ENCODE measurements at regions not wholly inside any gene's neighbourhood (a gene's known extent, or its start where the extent isn't known, plus 50 kb on each side); places are given as distances from the start of the nearest gene placed in this dataset.

- Histone ChIP-seq H3K23ac (ENCODE audit: low read length) (no peak overlapping the region), H2BK5ac (ENCODE audit: low read length) (no peak overlapping the region), H3K79me2 (ENCODE audit: control insufficient read depth, insufficient read depth, low read length) (no peaks in the 10 kb centered on the region), H2AK5ac (ENCODE audit: low read length) (no peak overlapping the region), H3K79me1 (ENCODE audit: low read length) (no peaks in the 10 kb centered on the region), H2BK120ac (ENCODE audit: low read depth, low read length) (no peak overlapping the region), H3K4me3 (ENCODE audit: low read length) (no peak overlapping the region), H3K4ac (ENCODE audit: low read depth, low read length) (no peak overlapping the region), H3K27ac (ENCODE audit: low read depth, low read length) (no peak overlapping the region), H3K36me3 (ENCODE audit: control insufficient read depth, insufficient read depth, low read length) (no peaks in the 10 kb centered on the region), H4K5ac (ENCODE audit: low read length) (no peak overlapping the region), H2BK15ac (replicated peaks; ENCODE audit: low read depth) (no peak overlapping the region), H4K8ac (ENCODE audit: low read depth, low read length) (no peak overlapping the region), H3K4me2 (ENCODE audit: low read length) (no peak overlapping the region), H3K9ac (ENCODE audit: low read length) (no peak overlapping the region), H3K56ac (ENCODE audit: low read length) (no peak overlapping the region), H3K4me1 (ENCODE audit: control insufficient read depth, low read depth, low read length) (no peaks in the 10 kb centered on the region), H3K27me3 (ENCODE audit: insufficient read depth, low read length, poor library complexity) (no peaks in the 10 kb centered on the region), H3K18ac (ENCODE audit: low read length) (no peak overlapping the region)
- no CpG with 5 or more reads among the region's 2 CpGs for WGBS (ENCODE audit: extremely low coverage, insufficient coverage, low lambda C conversion rate)
- DNase-seq = no peak
These were observed 435.5 kb downstream of the TAF11L14 start for GRCh38 chr5:18069790-18070189.

GRCh38 chr5:18072600-18072999, 438.3 kb downstream of the TAF11L14 start:
- Histone ChIP-seq H3K56ac (ENCODE audit: low read length) (no peak overlapping the region), H3K4me1 (ENCODE audit: control insufficient read depth, low read depth, low read length) (no peaks in the 10 kb centered on the region), H3K4me3 (ENCODE audit: low read length) (no peak overlapping the region), H3K79me1 (ENCODE audit: low read length) (no peaks in the 10 kb centered on the region), H4K5ac (ENCODE audit: low read length) (no peak overlapping the region), H2BK5ac (ENCODE audit: low read length) (no peak overlapping the region), H3K79me2 (ENCODE audit: control insufficient read depth, insufficient read depth, low read length) (no peaks in the 10 kb centered on the region), H3K4me2 (ENCODE audit: low read length) (no peak overlapping the region), H3K36me3 (ENCODE audit: control insufficient read depth, insufficient read depth, low read length) (no peaks in the 10 kb centered on the region), H3K27ac (ENCODE audit: low read depth, low read length) (no peak overlapping the region), H3K18ac (ENCODE audit: low read length) (no peak overlapping the region), H2BK120ac (ENCODE audit: low read depth, low read length) (no peak overlapping the region), H4K8ac (ENCODE audit: low read depth, low read length) (no peak overlapping the region), H3K27me3 (ENCODE audit: insufficient read depth, low read length, poor library complexity) (no peaks in the 10 kb centered on the region), H3K4ac (ENCODE audit: low read depth, low read length) (no peak overlapping the region), H3K23ac (ENCODE audit: low read length) (no peak overlapping the region), H3K9ac (ENCODE audit: low read length) (no peak overlapping the region), H2BK15ac (replicated peaks; ENCODE audit: low read depth) (no peak overlapping the region), H2AK5ac (ENCODE audit: low read length) (no peak overlapping the region)
- WGBS (ENCODE audit: extremely low coverage, insufficient coverage, low lambda C conversion rate) = no CpG with 5 or more reads among the region's 2 CpGs
- DNase-seq = no peak

- no peak for DNase-seq
- Histone ChIP-seq H3K4me1 (ENCODE audit: control insufficient read depth, low read depth, low read length) (no peaks in the 10 kb centered on the region), H2AK5ac (ENCODE audit: low read length) (no peak overlapping the region), H3K36me3 (ENCODE audit: control insufficient read depth, insufficient read depth, low read length) (no peaks in the 10 kb centered on the region), H3K79me1 (ENCODE audit: low read length) (no peaks in the 10 kb centered on the region), H3K4me3 (ENCODE audit: low read length) (no peak overlapping the region), H3K23ac (ENCODE audit: low read length) (no peak overlapping the region), H2BK5ac (ENCODE audit: low read length) (no peak overlapping the region), H3K27ac (ENCODE audit: low read depth, low read length) (no peak overlapping the region), H4K8ac (ENCODE audit: low read depth, low read length) (no peak overlapping the region), H2BK15ac (replicated peaks; ENCODE audit: low read depth) (no peak overlapping the region), H2BK120ac (ENCODE audit: low read depth, low read length) (no peak overlapping the region), H3K79me2 (ENCODE audit: control insufficient read depth, insufficient read depth, low read length) (no peaks in the 10 kb centered on the region), H3K4me2 (ENCODE audit: low read length) (no peak overlapping the region), H4K5ac (ENCODE audit: low read length) (no peak overlapping the region), H3K18ac (ENCODE audit: low read length) (no peak overlapping the region), H3K4ac (ENCODE audit: low read depth, low read length) (no peak overlapping the region), H3K56ac (ENCODE audit: low read length) (no peak overlapping the region), H3K27me3 (ENCODE audit: insufficient read depth, low read length, poor library complexity) (no peaks in the 10 kb centered on the region), H3K9ac (ENCODE audit: low read length) (no peak overlapping the region)
- no CpG with 5 or more reads among the region's 3 CpGs for WGBS (ENCODE audit: extremely low coverage, insufficient coverage, low lambda C conversion rate)
These were observed 440.7 kb downstream of the TAF11L14 start for GRCh38 chr5:18074961-18075360.

GRCh38 chr5:18078157-18078556, 443.9 kb downstream of the TAF11L14 start:
- Histone ChIP-seq H3K27ac (ENCODE audit: low read depth, low read length) (no peak overlapping the region), H3K23ac (ENCODE audit: low read length) (no peak overlapping the region), H4K8ac (ENCODE audit: low read depth, low read length) (no peak overlapping the region), H3K9ac (ENCODE audit: low read length) (no peak overlapping the region), H3K56ac (ENCODE audit: low read length) (no peak overlapping the region), H3K27me3 (ENCODE audit: insufficient read depth, low read length, poor library complexity) (no peaks in the 10 kb centered on the region), H2BK5ac (ENCODE audit: low read length) (no peak overlapping the region), H3K4ac (ENCODE audit: low read depth, low read length) (no peak overlapping the region), H4K5ac (ENCODE audit: low read length) (no peak overlapping the region), H2BK120ac (ENCODE audit: low read depth, low read length) (no peak overlapping the region), H2BK15ac (replicated peaks; ENCODE audit: low read depth) (no peak overlapping the region), H3K18ac (ENCODE audit: low read length) (no peak overlapping the region), H3K79me2 (ENCODE audit: control insufficient read depth, insufficient read depth, low read length) (no peaks in the 10 kb centered on the region), H3K79me1 (ENCODE audit: low read length) (no peaks in the 10 kb centered on the region), H3K36me3 (ENCODE audit: control insufficient read depth, insufficient read depth, low read length) (no peaks in the 10 kb centered on the region), H3K4me3 (ENCODE audit: low read length) (no peak overlapping the region), H3K4me1 (ENCODE audit: control insufficient read depth, low read depth, low read length) (no peaks in the 10 kb centered on the region), H2AK5ac (ENCODE audit: low read length) (no peak overlapping the region), H3K4me2 (ENCODE audit: low read length) (no peak overlapping the region)
- DNase-seq = no peak

- no peaks in the 10 kb centered on the region for H3K79me2 ChIP-seq (ENCODE audit: control insufficient read depth, insufficient read depth, low read length)
- no peak overlapping the region for H4K8ac ChIP-seq (ENCODE audit: low read depth, low read length)
- H2BK15ac ChIP-seq (replicated peaks; ENCODE audit: low read depth) = no peak overlapping the region
- WGBS (ENCODE audit: extremely low coverage, insufficient coverage, low lambda C conversion rate) = no CpG with 5 or more reads among the region's 3 CpGs
- no peak overlapping the region for H4K5ac ChIP-seq (ENCODE audit: low read length)
- H3K4ac ChIP-seq (ENCODE audit: low read depth, low read length) = no peak overlapping the region
- no peak overlapping the region for H3K4me2 ChIP-seq (ENCODE audit: low read length)
- no peak overlapping the region for H2BK5ac ChIP-seq (ENCODE audit: low read length)
- DNase-seq = no peak
- H2BK120ac ChIP-seq (ENCODE audit: low read depth, low read length) = no peak overlapping the region
- H3K9ac ChIP-seq (ENCODE audit: low read length) = no peak overlapping the region
- H3K27ac ChIP-seq (ENCODE audit: low read depth, low read length) = no peak overlapping the region
- H3K23ac ChIP-seq (ENCODE audit: low read length) = no peak overlapping the region
- H3K4me1 ChIP-seq (ENCODE audit: control insufficient read depth, low read depth, low read length) = no peaks in the 10 kb centered on the region
- H3K36me3 ChIP-seq (ENCODE audit: control insufficient read depth, insufficient read depth, low read length) = no peaks in the 10 kb centered on the region
- H3K79me1 ChIP-seq (ENCODE audit: low read length) = no peaks in the 10 kb centered on the region
- H3K18ac ChIP-seq (ENCODE audit: low read length) = no peak overlapping the region
- no peak overlapping the region for H2AK5ac ChIP-seq (ENCODE audit: low read length)
- H3K27me3 ChIP-seq (ENCODE audit: insufficient read depth, low read length, poor library complexity) = no peaks in the 10 kb centered on the region
- H3K4me3 ChIP-seq (ENCODE audit: low read length) = no peak overlapping the region
- H3K56ac ChIP-seq (ENCODE audit: low read length) = no peak overlapping the region
These were observed 445.6 kb downstream of the TAF11L14 start for GRCh38 chr5:18079831-18080230.

- Histone ChIP-seq H2BK15ac (replicated peaks; ENCODE audit: low read depth) (no peak overlapping the region), H3K4me2 (ENCODE audit: low read length) (no peak overlapping the region)
- 100% methylated on average over 2 of the region's 9 CpGs for WGBS (ENCODE audit: extremely low coverage, insufficient coverage, low lambda C conversion rate)
These were observed 453.8 kb downstream of the TAF11L14 start for GRCh38 chr5:18088020-18088579.

More at GRCh38 chr5:18088020-18088579, 453.8 kb downstream of the TAF11L14 start:
- no peaks in the 10 kb centered on the region for H3K79me1 ChIP-seq (ENCODE audit: low read length)
- no peak overlapping the region for H3K4me3 ChIP-seq (ENCODE audit: low read length)
- H2BK120ac ChIP-seq (ENCODE audit: low read depth, low read length) = no peak overlapping the region
- no peak overlapping the region for H3K4ac ChIP-seq (ENCODE audit: low read depth, low read length)
- no peak overlapping the region for H3K27ac ChIP-seq (ENCODE audit: low read depth, low read length)
- no peak for DNase-seq
- no peaks in the 10 kb centered on the region for H3K36me3 ChIP-seq (ENCODE audit: control insufficient read depth, insufficient read depth, low read length)
- no peak overlapping the region for H4K8ac ChIP-seq (ENCODE audit: low read depth, low read length)
- H3K18ac ChIP-seq (ENCODE audit: low read length) = no peak overlapping the region
- H3K9ac ChIP-seq (ENCODE audit: low read length) = no peak overlapping the region
- H3K79me2 ChIP-seq (ENCODE audit: control insufficient read depth, insufficient read depth, low read length) = no peaks in the 10 kb centered on the region
- H3K23ac ChIP-seq (ENCODE audit: low read length) = no peak overlapping the region
- no peaks in the 10 kb centered on the region for H3K4me1 ChIP-seq (ENCODE audit: control insufficient read depth, low read depth, low read length)
- H3K56ac ChIP-seq (ENCODE audit: low read length) = no peak overlapping the region
- H3K27me3 ChIP-seq (ENCODE audit: insufficient read depth, low read length, poor library complexity) = no peaks in the 10 kb centered on the region
- no peak overlapping the region for H2AK5ac ChIP-seq (ENCODE audit: low read length)
- H2BK5ac ChIP-seq (ENCODE audit: low read length) = no peak overlapping the region
- no peak overlapping the region for H4K5ac ChIP-seq (ENCODE audit: low read length)
